ENCODE measurements at regions not wholly inside any gene's neighbourhood (a gene's known extent, or its start where the extent isn't known, plus 50 kb on each side); places are given as distances from the start of the nearest gene placed in this dataset.
"Not testable (repeated sequence)": the region's sequence is repeated elsewhere in the genome, so short reads cannot be mapped to it uniquely, and the experiment has no call there.

GRCh38 chr6:167236239-167236571 is 54.9 kb upstream of the UNC93A start (continued):
- TF ChIP-seq TSHZ2 (CRISPR knock-in tag; IDR thresholded peaks at IDR 0.05) (no peak), ZNF70 (CRISPR knock-in tag; IDR thresholded peaks at IDR 0.05) (no peak), BACH2 (CRISPR knock-in tag; IDR thresholded peaks at IDR 0.05; ENCODE audit: borderline replicate concordance) (no peak), POU6F1 (CRISPR knock-in tag; IDR thresholded peaks at IDR 0.05; ENCODE audit: borderline replicate concordance, low read depth) (no peak), PATZ1 (CRISPR knock-in tag; IDR thresholded peaks at IDR 0.05; ENCODE audit: borderline replicate concordance) (no peak), GLIS3 (CRISPR knock-in tag; IDR thresholded peaks at IDR 0.05) (no peak)

GRCh38 chr6:167237438-167238145 is 53.5 kb upstream of the UNC93A start:
- TF ChIP-seq TCF4 (CRISPR knock-in tag; IDR thresholded peaks at IDR 0.05; ENCODE audit: borderline replicate concordance): no peak
- no peak for TF ChIP-seq ESRRG (CRISPR knock-in tag; IDR thresholded peaks at IDR 0.05)
- ATAC-seq: no peak

- ATAC-seq: no peak
- TF ChIP-seq ZNF565 (CRISPR knock-in tag; conservative IDR thresholded peaks at IDR 0.05; ENCODE audit: low read depth) (no peak), SNAI2 (CRISPR knock-in tag; IDR thresholded peaks at IDR 0.05) (no peak), GLIS3 (CRISPR knock-in tag; IDR thresholded peaks at IDR 0.05) (no peak), TCF4 (CRISPR knock-in tag; IDR thresholded peaks at IDR 0.05; ENCODE audit: borderline replicate concordance) (no peak)
These were observed 52.9 kb upstream of the UNC93A start for GRCh38 chr6:167238146-167238693.

GRCh38 chr6:167238694-167239467 is 52.2 kb upstream of the UNC93A start:
- no peak for TF ChIP-seq PPARA (CRISPR knock-in tag; IDR thresholded peaks at IDR 0.05; ENCODE audit: borderline replicate concordance)
- no peak for TF ChIP-seq ZFP3 (CRISPR knock-in tag; IDR thresholded peaks at IDR 0.05)
- no peak for TF ChIP-seq CSRNP3 (CRISPR knock-in tag; IDR thresholded peaks at IDR 0.05)
- TF ChIP-seq SNAI2 (CRISPR knock-in tag; IDR thresholded peaks at IDR 0.05): no peak
- TF ChIP-seq ARNTL (CRISPR knock-in tag; IDR thresholded peaks at IDR 0.05; ENCODE audit: borderline replicate concordance, low read depth): no peak
- no peak for TF ChIP-seq GLIS3 (CRISPR knock-in tag; IDR thresholded peaks at IDR 0.05)
- TF ChIP-seq RARB (CRISPR knock-in tag; IDR thresholded peaks at IDR 0.05): no peak
- no peak for TF ChIP-seq ESRRG (CRISPR knock-in tag; IDR thresholded peaks at IDR 0.05)
- ATAC-seq: no peak

GRCh38 chr6:167239470-167239869 is 51.6 kb upstream of the UNC93A start:
- not testable (repeated sequence) for ATAC-seq
